ENCODE measurements at regions not wholly inside any gene's neighbourhood (a gene's known extent, or its start where the extent isn't known, plus 50 kb on each side); places are given as distances from the start of the nearest gene placed in this dataset.

DNA sequence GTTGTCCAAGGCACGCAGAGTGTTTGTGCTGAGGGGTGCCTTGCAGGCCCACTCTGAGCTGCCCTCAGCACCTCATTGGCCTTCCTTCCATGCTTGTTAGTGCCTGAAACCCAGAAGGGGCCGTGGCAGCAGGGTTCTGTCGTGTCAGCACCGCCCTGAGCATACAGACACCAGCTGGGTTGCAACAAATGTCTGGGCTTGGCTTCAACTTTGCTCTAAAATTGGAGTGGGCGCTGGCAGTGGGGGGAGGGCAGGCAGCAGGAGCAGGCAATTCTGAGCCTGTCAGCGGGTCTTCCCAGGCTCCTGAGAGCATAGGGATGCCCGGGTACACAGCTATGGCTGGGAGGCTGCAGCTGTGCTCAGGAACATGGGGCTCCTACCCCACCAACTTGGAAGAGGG lies 464.3 kb downstream of the EPHA3 start (continued):
- TF ChIP-seq, protein P1, sequence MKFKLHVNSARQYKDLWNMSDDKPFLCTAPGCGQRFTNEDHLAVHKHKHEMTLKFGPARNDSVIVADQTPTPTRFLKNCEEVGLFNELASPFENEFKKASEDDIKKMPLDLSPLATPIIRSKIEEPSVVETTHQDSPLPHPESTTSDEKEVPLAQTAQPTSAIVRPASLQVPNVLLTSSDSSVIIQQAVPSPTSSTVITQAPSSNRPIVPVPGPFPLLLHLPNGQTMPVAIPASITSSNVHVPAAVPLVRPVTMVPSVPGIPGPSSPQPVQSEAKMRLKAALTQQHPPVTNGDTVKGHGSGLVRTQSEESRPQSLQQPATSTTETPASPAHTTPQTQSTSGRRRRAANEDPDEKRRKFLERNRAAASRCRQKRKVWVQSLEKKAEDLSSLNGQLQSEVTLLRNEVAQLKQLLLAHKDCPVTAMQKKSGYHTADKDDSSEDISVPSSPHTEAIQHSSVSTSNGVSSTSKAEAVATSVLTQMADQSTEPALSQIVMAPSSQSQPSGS (IDR thresholded peaks at IDR 0.05; ENCODE audit: low read length), result no peak
- TF ChIP-seq CHD1 (IDR thresholded peaks at IDR 0.05; ENCODE audit: low read depth, low read length) (no peak), CBX5 (IDR thresholded peaks at IDR 0.05; ENCODE audit: low read depth, low read length) (no peak), CREB1 (IDR thresholded peaks at IDR 0.05) (no peak), CTBP2 (IDR thresholded peaks at IDR 0.05; ENCODE audit: borderline replicate concordance, insufficient read depth, insufficient read length, low read length) (no peak)

Data from H1 (cell line).